ENCODE measurements at regions not wholly inside any gene's neighbourhood (a gene's known extent, or its start where the extent isn't known, plus 50 kb on each side); places are given as distances from the start of the nearest gene placed in this dataset.
"Not testable (repeated sequence)": the region's sequence is repeated elsewhere in the genome, so short reads cannot be mapped to it uniquely, and the experiment has no call there.

- no peak for DNase-seq (ENCODE audit: low read depth)
Measured at GRCh38 chr14:37994846-37995372, 212.8 kb upstream of the SSTR1 start.

- no peak for DNase-seq (ENCODE audit: low read depth)
Measured at GRCh38 chr14:37997017-37997416, 210.7 kb upstream of the SSTR1 start.

- DNase-seq (ENCODE audit: low read depth): no peak
Measured at GRCh38 chr14:38000340-38000739, 207.4 kb upstream of the SSTR1 start.

GRCh38 chr14:38001501-38001900 lies 206.2 kb upstream of the SSTR1 start:
- no peak for DNase-seq (ENCODE audit: low read depth)

GRCh38 chr14:38003746-38004609 lies 203.7 kb upstream of the SSTR1 start:
- DNase-seq (ENCODE audit: low read depth): no peak

GRCh38 chr14:38004610-38004879 lies 203.2 kb upstream of the SSTR1 start:
- no peak for DNase-seq (ENCODE audit: low read depth)

- not testable (repeated sequence) for DNase-seq (ENCODE audit: low read depth)
Measured at GRCh38 chr14:38011156-38011555, 196.5 kb upstream of the SSTR1 start.

- DNase-seq (ENCODE audit: low read depth): no peak
Measured at GRCh38 chr14:38012056-38012455, 195.6 kb upstream of the SSTR1 start.

- DNase-seq (ENCODE audit: low read depth): no peak
Measured at GRCh38 chr14:38016497-38016896, 191.2 kb upstream of the SSTR1 start.

GRCh38 chr14:38021861-38022260 lies 185.8 kb upstream of the SSTR1 start:
- DNase-seq (ENCODE audit: low read depth): no peak

GRCh38 chr14:38022775-38023174 lies 184.9 kb upstream of the SSTR1 start:
- no peak for DNase-seq (ENCODE audit: low read depth)

GRCh38 chr14:38038171-38038570 lies 169.5 kb upstream of the SSTR1 start:
- no peak for DNase-seq (ENCODE audit: low read depth)

GRCh38 chr14:38038986-38039385 lies 168.7 kb upstream of the SSTR1 start:
- DNase-seq (ENCODE audit: low read depth): no peak

GRCh38 chr14:38039496-38039895 lies 168.2 kb upstream of the SSTR1 start:
- no peak for DNase-seq (ENCODE audit: low read depth)

- no peak for DNase-seq (ENCODE audit: low read depth)
Measured at GRCh38 chr14:38040411-38040810, 167.3 kb upstream of the SSTR1 start.

- no peak for DNase-seq (ENCODE audit: low read depth)
Measured at GRCh38 chr14:38042322-38042721, 165.4 kb upstream of the SSTR1 start.

GRCh38 chr14:38044710-38045109 lies 163.0 kb upstream of the SSTR1 start:
- no peak for DNase-seq (ENCODE audit: low read depth)

- no peak for DNase-seq (ENCODE audit: low read depth)
Measured at GRCh38 chr14:38045461-38045860, 162.2 kb upstream of the SSTR1 start.

GRCh38 chr14:38046160-38046559 lies 161.5 kb upstream of the SSTR1 start:
- no peak for DNase-seq (ENCODE audit: low read depth)

GRCh38 chr14:38047195-38047902 lies 160.4 kb upstream of the SSTR1 start:
- DNase-seq (ENCODE audit: low read depth): no peak

GRCh38 chr14:38053666-38054065 lies 154.0 kb upstream of the SSTR1 start:
- no peak for DNase-seq (ENCODE audit: low read depth)

GRCh38 chr14:38056270-38056669 lies 151.4 kb upstream of the SSTR1 start:
- DNase-seq (ENCODE audit: low read depth): no peak

- DNase-seq (ENCODE audit: low read depth): not testable (repeated sequence)
Measured at GRCh38 chr14:38062223-38062622, 145.5 kb upstream of the SSTR1 start.

All from T-helper 22 cell (primary cell).